HG02943 (cell line): ENCODE measurements at regions not wholly inside any gene's neighbourhood (a gene's known extent, or its start where the extent isn't known, plus 50 kb on each side); places are given as distances from the start of the nearest gene placed in this dataset.

Experiments
- ATAC-seq: cut with Tn5 transposase; IDR thresholded peaks from one replicate; pipeline ENCODE4 v1.9.1; 2021; ENCODE audit warnings: mild to moderate bottlenecking, low read depth, moderate library complexity; ENCODE audit not compliant: unreplicated experiment

GRCh38 chr21:25342816-25343215, 264.5 kb downstream of the MRPL39 start:
- no peak for ATAC-seq

- no peak for ATAC-seq
Measured at GRCh38 chr21:25341981-25342380, 265.3 kb downstream of the MRPL39 start.

- ATAC-seq, result no peak
Measured at GRCh38 chr21:25338415-25338814, 268.9 kb downstream of the MRPL39 start.

GRCh38 chr21:25334046-25334730, 273.1 kb downstream of the MRPL39 start:
- ATAC-seq, result no peak

GRCh38 chr21:25331286-25331685, 276.0 kb downstream of the MRPL39 start:
- no peak for ATAC-seq

GRCh38 chr21:25330266-25330665, 277.0 kb downstream of the MRPL39 start:
- ATAC-seq, result no peak

GRCh38 chr21:25329227-25329825, 278.0 kb downstream of the MRPL39 start:
- ATAC-seq, result no peak

GRCh38 chr21:25328736-25329135, 278.5 kb downstream of the MRPL39 start:
- no peak for ATAC-seq

- ATAC-seq, result no peak
Measured at GRCh38 chr21:25326181-25326580, 281.1 kb downstream of the MRPL39 start.

- no peak for ATAC-seq
Measured at GRCh38 chr21:25324666-25325065, 282.6 kb downstream of the MRPL39 start.

GRCh38 chr21:25323356-25323949, 283.8 kb downstream of the MRPL39 start:
- ATAC-seq, result no peak

GRCh38 chr21:25314247-25314646, 293.0 kb downstream of the MRPL39 start:
- no peak for ATAC-seq

GRCh38 chr21:25313829-25314228, 293.5 kb downstream of the MRPL39 start:
- ATAC-seq, result no peak

GRCh38 chr21:25307489-25307888, 299.8 kb downstream of the MRPL39 start:
- no peak for ATAC-seq

GRCh38 chr21:25304611-25305010, 302.7 kb downstream of the MRPL39 start:
- ATAC-seq, result no peak

- no peak for ATAC-seq
Measured at GRCh38 chr21:25300632-25301031, 306.6 kb downstream of the MRPL39 start.

GRCh38 chr21:25298512-25299491, 308.5 kb downstream of the MRPL39 start:
- peak; percentile 94 for ATAC-seq

GRCh38 chr21:25297117-25297516, 310.2 kb downstream of the MRPL39 start:
- ATAC-seq, result no peak

GRCh38 chr21:25296252-25296651, 311.0 kb downstream of the MRPL39 start:
- no peak for ATAC-seq

GRCh38 chr21:25292396-25292795, 314.9 kb downstream of the MRPL39 start:
- ATAC-seq, result no peak

- ATAC-seq, result peak; percentile 69
Measured at GRCh38 chr21:25283720-25284119, 323.6 kb downstream of the MRPL39 start.
